HEK293 (cell line): ENCODE measurements at regions not wholly inside any gene's neighbourhood (a gene's known extent, or its start where the extent isn't known, plus 50 kb on each side); places are given as distances from the start of the nearest gene placed in this dataset.

Experiments used
- KLF9 ChIP-seq: fragments of 450-650 bp; formaldehyde crosslinking; IDR thresholded peaks from 2 replicates; pipeline ENCODE4 v1.5.1; 2016; ENCODE audit warnings: missing biosample characterization, missing genetic modification characterization, low read depth
- ZNF174 ChIP-seq: fragments of 450-650 bp; formaldehyde crosslinking; IDR thresholded peaks from 2 replicates; pipeline ENCODE4 v1.5.0; 2017; ENCODE audit warnings: missing biosample characterization, mild to moderate bottlenecking, missing genetic modification characterization
- TF ChIP-seq, protein P1 (sequence below): fragments of 450-650 bp; formaldehyde crosslinking; IDR thresholded peaks from 2 replicates; pipeline ENCODE4 v1.5.1; 2016; ENCODE audit warnings: missing biosample characterization, missing genetic modification characterization
- TF ChIP-seq, protein P2 (sequence below): fragments of 450-650 bp; formaldehyde crosslinking; IDR thresholded peaks from 2 replicates; pipeline ENCODE4 v1.5.1; 2016; ENCODE audit warnings: missing biosample characterization, missing genetic modification characterization

DNA sequence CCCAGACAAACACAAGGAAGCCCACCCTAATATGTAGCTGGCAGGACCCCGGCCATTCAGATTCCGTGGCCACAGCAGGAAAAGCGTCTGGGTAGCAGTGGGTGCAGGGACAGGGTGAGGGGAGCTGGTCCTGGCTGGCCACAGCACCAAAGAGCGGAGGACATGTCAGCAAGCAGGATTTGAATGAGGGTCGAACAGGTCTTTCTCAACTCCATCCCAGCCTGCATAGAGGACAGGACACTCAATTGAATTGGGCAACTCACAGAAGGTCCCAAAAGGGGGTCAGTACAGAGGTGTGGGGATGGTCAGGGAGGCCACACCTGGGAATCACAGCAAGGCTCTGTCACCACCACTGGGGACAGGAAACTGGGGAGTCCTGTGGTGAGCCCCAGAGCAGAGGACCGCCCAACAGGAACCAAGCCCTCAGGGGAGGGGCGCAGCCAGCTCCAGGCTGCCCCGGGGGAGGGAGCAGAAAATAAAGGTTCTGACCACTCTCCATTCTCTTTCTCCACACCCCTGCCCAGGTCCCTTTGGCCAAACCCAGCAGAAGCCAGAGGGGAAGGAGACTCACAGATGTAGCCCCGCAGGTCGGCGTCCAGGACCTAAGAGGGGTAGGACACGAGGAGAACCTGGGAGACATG lies 108.7 kb upstream of the PPP2R2D start:
- TF ChIP-seq ZNF174 (tag by site-specific recombination) (no peak), KLF9 (tag by site-specific recombination) (no peak)
- TF ChIP-seq, protein P1, sequence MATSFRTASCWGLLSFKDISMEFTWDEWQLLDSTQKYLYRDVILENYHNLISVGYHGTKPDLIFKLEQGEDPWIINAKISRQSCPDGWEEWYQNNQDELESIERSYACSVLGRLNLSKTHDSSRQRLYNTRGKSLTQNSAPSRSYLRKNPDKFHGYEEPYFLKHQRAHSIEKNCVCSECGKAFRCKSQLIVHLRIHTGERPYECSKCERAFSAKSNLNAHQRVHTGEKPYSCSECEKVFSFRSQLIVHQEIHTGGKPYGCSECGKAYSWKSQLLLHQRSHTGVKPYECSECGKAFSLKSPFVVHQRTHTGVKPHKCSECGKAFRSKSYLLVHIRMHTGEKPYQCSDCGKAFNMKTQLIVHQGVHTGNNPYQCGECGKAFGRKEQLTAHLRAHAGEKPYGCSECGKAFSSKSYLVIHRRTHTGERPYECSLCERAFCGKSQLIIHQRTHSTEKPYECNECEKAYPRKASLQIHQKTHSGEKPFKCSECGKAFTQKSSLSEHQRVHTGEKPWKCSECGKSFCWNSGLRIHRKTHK (tag by site-specific recombination) = no peak
- TF ChIP-seq, protein P2, sequence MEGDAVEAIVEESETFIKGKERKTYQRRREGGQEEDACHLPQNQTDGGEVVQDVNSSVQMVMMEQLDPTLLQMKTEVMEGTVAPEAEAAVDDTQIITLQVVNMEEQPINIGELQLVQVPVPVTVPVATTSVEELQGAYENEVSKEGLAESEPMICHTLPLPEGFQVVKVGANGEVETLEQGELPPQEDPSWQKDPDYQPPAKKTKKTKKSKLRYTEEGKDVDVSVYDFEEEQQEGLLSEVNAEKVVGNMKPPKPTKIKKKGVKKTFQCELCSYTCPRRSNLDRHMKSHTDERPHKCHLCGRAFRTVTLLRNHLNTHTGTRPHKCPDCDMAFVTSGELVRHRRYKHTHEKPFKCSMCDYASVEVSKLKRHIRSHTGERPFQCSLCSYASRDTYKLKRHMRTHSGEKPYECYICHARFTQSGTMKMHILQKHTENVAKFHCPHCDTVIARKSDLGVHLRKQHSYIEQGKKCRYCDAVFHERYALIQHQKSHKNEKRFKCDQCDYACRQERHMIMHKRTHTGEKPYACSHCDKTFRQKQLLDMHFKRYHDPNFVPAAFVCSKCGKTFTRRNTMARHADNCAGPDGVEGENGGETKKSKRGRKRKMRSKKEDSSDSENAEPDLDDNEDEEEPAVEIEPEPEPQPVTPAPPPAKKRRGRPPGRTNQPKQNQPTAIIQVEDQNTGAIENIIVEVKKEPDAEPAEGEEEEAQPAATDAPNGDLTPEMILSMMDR = no peak
